Gastrocnemius medialis (tissue), 4 donors: ENCODE measurements at regions not wholly inside any gene's neighbourhood (a gene's known extent, or its start where the extent isn't known, plus 50 kb on each side); places are given as distances from the start of the nearest gene placed in this dataset.

ENCODE experiments used
- ATAC-seq, 2 donors: fragments of 150-250 bp; one replicate each; pipeline ENCODE4 v1.9.1; 2016
- DNase-seq, 2 donors: peaks; one replicate each; pipeline ENCODE4 v3.0.0-alpha.2; 2019
- H3K27ac ChIP-seq, 4 donors: fragments of 200-600 bp; sonication (generic); 1 replicate in 1 of 4; 2 replicates in 3 of 4; pipeline ENCODE4 v1.5.1; 2016 to 2018; ENCODE audit warnings: mild to moderate bottlenecking in 2 of 4, moderate library complexity in 1 of 4
- H3K27me3 ChIP-seq, 3 donors: fragments of 200-600 bp; sonication (generic) in 2 of 3; 1 replicate in 1 of 3; 2 replicates in 2 of 3; pipeline versions ENCODE4 v1.5.1 to v1.6.0; 2016 to 2019; ENCODE audit warnings: mild to moderate bottlenecking in 1 of 3, moderate library complexity in 1 of 3
- H3K36me3 ChIP-seq, 2 donors: fragments of 200-600 bp; sonication (generic) in 1 of 2; one replicate each; pipeline ENCODE4 v1.5.1; 2017 to 2018
- H3K4me1 ChIP-seq, 2 donors: fragments of 200-600 bp; sonication (generic) in 1 of 2; one replicate each; pipeline ENCODE4 v1.5.1; 2016 to 2017; ENCODE audit warnings: mild to moderate bottlenecking in 2 of 2
- H3K4me3 ChIP-seq, 4 donors: fragments of 200-600 bp; sonication (generic) in 3 of 4; 1 replicate in 1 of 4; 2 replicates in 3 of 4; pipeline ENCODE4 v1.5.1; 2016 to 2019; ENCODE audit warnings: mild to moderate bottlenecking in 2 of 4
- H3K9me3 ChIP-seq, 3 donors: fragments of 200-600 bp; sonication (generic) in 2 of 3; 1 replicate in 1 of 3; 2 replicates in 2 of 3; pipeline ENCODE4 v1.5.1; 2016 to 2019
- POLR2A ChIP-seq, 2 donors: fragments of 450-650 bp; IDR thresholded peaks; one replicate each; pipeline ENCODE4 v1.6.1; 2017; ENCODE audit warnings: antibody characterized with exemption in 2 of 2, mild to moderate bottlenecking in 2 of 2, moderate library complexity in 2 of 2
- in situ Hi-C, 4 donors: fragments of 200-750 bp; cut with MboI; loops; one replicate each; pipeline versions ENCODE4 v1.15.0 to v1.8.0; 2017; ENCODE audit warnings: low sequenced_read_pairs in 4 of 4
- intact Hi-C: fragments of 100-400 bp; cut with DNase I; formaldehyde crosslinking; loops from one replicate; pipeline ENCODE4 v1.15.1; 2023; ENCODE audit warnings: low total_unique reads
- TF ChIP-seq, protein P1 (sequence below), 5 experiments: fragments of 450-650 bp in 3 of 5; fragments of 200-600 bp in 2 of 5; sonication (generic) in 2 of 5; IDR thresholded peaks in 4 of 5; conservative IDR thresholded peaks in 1 of 5; 1 replicate in 4 of 5; 2 replicates in 1 of 5; pipeline ENCODE4 v1.5.1; 2016 to 2019; ENCODE audit warnings: antibody characterized with exemption in 5 of 5, mild to moderate bottlenecking in 3 of 5, moderate library complexity in 3 of 5

DNA sequence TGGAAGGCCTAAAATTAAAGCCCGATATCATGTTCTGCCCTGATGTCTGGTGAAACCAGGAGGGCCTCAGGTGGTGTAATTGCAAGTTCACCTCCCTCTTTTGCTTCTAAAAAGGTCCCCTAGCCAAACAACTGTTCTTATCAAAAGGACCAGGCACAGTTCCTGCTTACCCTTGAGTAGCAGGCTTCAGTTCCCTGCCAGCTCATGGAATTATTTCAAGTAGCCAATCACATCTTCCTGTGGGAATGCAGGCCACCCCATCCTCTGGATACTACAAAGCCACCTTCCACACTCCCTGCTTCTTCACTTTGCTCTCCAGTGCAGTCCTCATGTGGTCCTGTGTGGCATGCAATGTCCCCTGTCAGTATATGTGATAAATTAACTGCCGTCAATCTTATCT, 97.7 kb upstream of the GALNT17 start:
- DNase-seq (no peak), ATAC-seq (no peak)
- H3K36me3 ChIP-seq = no peaks in the 10 kb centered on the region
- TF ChIP-seq, protein P1, sequence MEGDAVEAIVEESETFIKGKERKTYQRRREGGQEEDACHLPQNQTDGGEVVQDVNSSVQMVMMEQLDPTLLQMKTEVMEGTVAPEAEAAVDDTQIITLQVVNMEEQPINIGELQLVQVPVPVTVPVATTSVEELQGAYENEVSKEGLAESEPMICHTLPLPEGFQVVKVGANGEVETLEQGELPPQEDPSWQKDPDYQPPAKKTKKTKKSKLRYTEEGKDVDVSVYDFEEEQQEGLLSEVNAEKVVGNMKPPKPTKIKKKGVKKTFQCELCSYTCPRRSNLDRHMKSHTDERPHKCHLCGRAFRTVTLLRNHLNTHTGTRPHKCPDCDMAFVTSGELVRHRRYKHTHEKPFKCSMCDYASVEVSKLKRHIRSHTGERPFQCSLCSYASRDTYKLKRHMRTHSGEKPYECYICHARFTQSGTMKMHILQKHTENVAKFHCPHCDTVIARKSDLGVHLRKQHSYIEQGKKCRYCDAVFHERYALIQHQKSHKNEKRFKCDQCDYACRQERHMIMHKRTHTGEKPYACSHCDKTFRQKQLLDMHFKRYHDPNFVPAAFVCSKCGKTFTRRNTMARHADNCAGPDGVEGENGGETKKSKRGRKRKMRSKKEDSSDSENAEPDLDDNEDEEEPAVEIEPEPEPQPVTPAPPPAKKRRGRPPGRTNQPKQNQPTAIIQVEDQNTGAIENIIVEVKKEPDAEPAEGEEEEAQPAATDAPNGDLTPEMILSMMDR (IDR thresholded peaks at IDR 0.05 in 4 of 5, conservative IDR thresholded peaks at IDR 0.05 in 1 of 5) = no peak
- no peak for TF ChIP-seq POLR2A (IDR thresholded peaks at IDR 0.05)
- no peak overlapping the region for H3K27ac ChIP-seq
- H3K4me3 ChIP-seq = no peak overlapping the region
- intact Hi-C loops (no loop called here), in situ Hi-C loops (no loop called here)
- no peaks in the 10 kb centered on the region for H3K27me3 ChIP-seq
- no peaks in the 10 kb centered on the region for H3K9me3 ChIP-seq
- no peaks in the 10 kb centered on the region for H3K4me1 ChIP-seq

DNA sequence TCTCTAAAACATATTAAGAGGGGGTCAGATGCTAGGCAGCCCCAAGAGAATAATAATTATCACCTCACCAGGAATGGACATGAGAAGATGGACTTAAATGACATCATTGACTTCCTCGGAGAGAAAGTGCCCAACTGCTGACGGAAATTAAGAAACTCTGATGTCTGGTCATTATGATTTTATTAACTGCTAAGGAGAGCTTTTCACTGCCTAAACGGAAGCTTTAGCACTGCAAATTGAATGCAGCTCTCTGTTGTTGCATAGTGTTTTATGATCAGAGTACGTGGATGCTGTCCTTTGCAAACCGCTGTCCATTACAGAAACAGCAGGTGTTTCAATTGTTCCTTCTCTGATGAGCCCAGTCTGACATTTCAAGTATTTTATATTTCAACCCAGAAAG, 89.4 kb upstream of the GALNT17 start:
- in situ Hi-C loops = no loop called here
- no peaks in the 10 kb centered on the region for H3K27me3 ChIP-seq

DNA sequence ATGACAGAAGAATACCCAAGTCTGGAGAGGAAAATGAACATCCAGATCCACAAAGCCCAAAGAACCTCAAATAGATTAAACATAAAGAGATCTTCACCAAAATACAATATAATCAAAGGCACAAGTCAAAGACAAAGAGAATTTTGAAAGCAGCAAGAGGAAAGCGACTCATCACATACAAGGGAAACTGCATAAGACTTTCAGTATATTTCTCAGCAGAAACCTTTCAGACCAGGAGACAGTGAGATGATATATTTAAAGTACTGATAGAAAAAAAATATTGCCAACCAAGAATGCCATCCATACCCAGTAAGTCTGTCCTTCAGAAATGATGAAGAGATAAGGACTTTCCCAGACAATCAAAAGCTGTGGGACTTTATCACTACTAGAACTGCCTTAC, 81.5 kb upstream of the GALNT17 start:
- Histone ChIP-seq H3K27ac (no peak overlapping the region), H3K9me3 (peaks cover 0 to 3% (median 0%) of the 10 kb centered on the region in 3 donors), H3K4me3 (no peak overlapping the region), H3K36me3 (no peaks in the 10 kb centered on the region), H3K27me3 (no peaks in the 10 kb centered on the region), H3K4me1 (no peaks in the 10 kb centered on the region)
- TF ChIP-seq, protein P1 (IDR thresholded peaks at IDR 0.05 in 4 of 5, conservative IDR thresholded peaks at IDR 0.05 in 1 of 5) = no peak
- TF ChIP-seq POLR2A (IDR thresholded peaks at IDR 0.05) = no peak
- no peak for ATAC-seq
- in situ Hi-C loops = no loop called here
- DNase-seq = no peak
- intact Hi-C loops = no loop called here

More for the DNA sequence above, 89.4 kb upstream of the GALNT17 start:
- H3K9me3 ChIP-seq = no peaks in the 10 kb centered on the region
- H3K27ac ChIP-seq = no peak overlapping the region
- no peak for TF ChIP-seq POLR2A (IDR thresholded peaks at IDR 0.05)
- TF ChIP-seq, protein P1 (IDR thresholded peaks at IDR 0.05 in 4 of 5, conservative IDR thresholded peaks at IDR 0.05 in 1 of 5) = no peak
- H3K4me1 ChIP-seq = no peaks in the 10 kb centered on the region
- H3K4me3 ChIP-seq = no peak overlapping the region
- DNase-seq (no peak), ATAC-seq (no peak)
- intact Hi-C loops = no loop called here
- H3K36me3 ChIP-seq = no peaks in the 10 kb centered on the region

DNA sequence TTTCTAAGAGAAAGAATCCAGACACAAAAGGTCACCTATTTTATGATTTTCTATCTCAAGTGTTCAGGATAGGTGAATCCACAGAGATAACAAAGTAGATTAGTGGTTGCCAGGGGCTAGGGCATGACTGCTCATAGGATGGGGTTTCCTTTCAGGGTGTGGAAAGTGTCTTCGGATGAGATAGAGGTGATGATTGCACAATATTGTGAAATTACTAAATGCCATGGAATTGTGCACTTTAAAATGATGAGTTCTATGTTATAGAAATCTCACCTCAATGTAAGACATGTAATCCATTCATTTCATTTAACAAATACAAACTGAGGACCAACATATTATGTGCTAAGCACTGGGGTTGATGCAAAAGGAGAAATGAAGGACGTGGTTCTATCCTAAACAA, 76.4 kb upstream of the GALNT17 start:
- no peak overlapping the region for H3K27ac ChIP-seq
- H3K4me1 ChIP-seq = no peaks in the 10 kb centered on the region
- no peaks in the 10 kb centered on the region for H3K27me3 ChIP-seq
- no peak for DNase-seq
- TF ChIP-seq, protein P1 (IDR thresholded peaks at IDR 0.05 in 4 of 5, conservative IDR thresholded peaks at IDR 0.05 in 1 of 5) = no peak
- TF ChIP-seq POLR2A (IDR thresholded peaks at IDR 0.05) = no peak
- H3K36me3 ChIP-seq = no peaks in the 10 kb centered on the region
- peaks cover 0 to 3% (median 0%) of the 10 kb centered on the region in 3 donors for H3K9me3 ChIP-seq
- intact Hi-C loops = no loop called here
- no peak overlapping the region for H3K4me3 ChIP-seq
- in situ Hi-C loops = no loop called here
- ATAC-seq = no peak

DNA sequence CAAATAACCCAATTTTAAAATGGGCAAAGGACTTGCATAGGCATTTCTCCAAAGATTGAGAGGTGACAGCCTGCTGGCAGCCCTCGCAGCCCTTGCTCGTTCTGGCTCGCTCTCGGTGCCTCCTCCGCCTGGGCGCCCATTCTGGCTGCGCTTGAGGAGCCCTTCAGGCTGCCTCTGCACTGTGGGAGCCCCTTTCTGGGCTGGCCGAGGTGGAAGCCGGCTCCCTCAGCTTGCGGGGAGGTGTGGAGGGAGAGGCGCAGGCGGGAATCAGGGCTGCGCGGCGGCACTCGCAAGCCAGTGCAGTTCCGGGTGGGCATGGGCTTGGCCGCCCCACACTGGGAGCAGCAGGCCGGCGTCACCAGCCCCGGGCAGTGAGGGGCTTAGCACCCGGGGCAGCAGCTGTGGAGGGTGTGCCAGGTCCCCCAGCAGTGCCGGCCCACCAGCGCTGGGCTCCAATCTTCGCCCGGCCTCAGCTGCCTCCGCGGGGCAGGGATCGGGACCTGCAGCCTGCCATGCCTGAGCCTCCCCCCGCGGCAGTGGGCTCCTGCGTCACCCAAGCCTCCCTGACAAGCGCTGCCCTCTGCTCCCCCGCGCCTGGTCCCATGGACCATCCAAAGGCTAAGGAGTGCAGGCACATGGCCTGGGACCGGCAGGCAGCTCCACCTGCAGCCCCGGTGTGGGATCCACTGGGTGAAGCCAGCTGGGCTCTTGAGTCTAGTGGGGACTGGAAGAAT, 54.0 kb upstream of the GALNT17 start:
- TF ChIP-seq POLR2A (IDR thresholded peaks at IDR 0.05) = no peak
- TF ChIP-seq, protein P1 (IDR thresholded peaks at IDR 0.05 in 4 of 5, conservative IDR thresholded peaks at IDR 0.05 in 1 of 5) = no peak
- Histone ChIP-seq H3K36me3 (no peaks in the 10 kb centered on the region), H3K4me3 (no peak overlapping the region), H3K27ac (no peak overlapping the region), H3K27me3 (no peaks in the 10 kb centered on the region), H3K4me1 (no peaks in the 10 kb centered on the region), H3K9me3 (peaks cover 0 to 12% (median 0%) of the 10 kb centered on the region in 3 donors)
- DNase-seq = no peak
- no peak for ATAC-seq
- intact Hi-C loops (no loop called here), in situ Hi-C loops (no loop called here)
